Liver (tissue), 8 donors: ENCODE measurements at regions not wholly inside any gene's neighbourhood (a gene's known extent, or its start where the extent isn't known, plus 50 kb on each side); places are given as distances from the start of the nearest gene placed in this dataset.

ENCODE experiments used
- DNase-seq: peaks from one replicate; pipeline ENCODE4 v3.0.0-alpha.2; 2017; ENCODE audit warnings: low spot score
- H3K27ac ChIP-seq, 2 donors: one replicate each; pipeline ENCODE4 v1.7.0; 2013; ENCODE audit warnings: inconsistent platforms in 2 of 2, low read length in 2 of 2, control low read depth in 1 of 2, low read depth in 1 of 2, mild to moderate bottlenecking in 1 of 2
- H3K27me3 ChIP-seq, 4 donors: one replicate each; pipeline versions ENCODE4 v1.6.1 to v1.7.0; 2013; ENCODE audit warnings: low read length in 3 of 4, inconsistent platforms in 1 of 4, mild to moderate bottlenecking in 1 of 4, moderate library complexity in 1 of 4; ENCODE audit not compliant: control insufficient read depth in 4 of 4, insufficient read depth in 4 of 4
- H3K36me3 ChIP-seq, 4 donors: one replicate each; pipeline versions ENCODE4 v1.6.1 to v1.7.0; 2013; ENCODE audit warnings: low read length in 3 of 4, mild to moderate bottlenecking in 3 of 4, low read depth in 1 of 4, moderate library complexity in 1 of 4; ENCODE audit not compliant: control insufficient read depth in 4 of 4, insufficient read depth in 3 of 4
- H3K4me1 ChIP-seq, 4 donors: one replicate each; pipeline versions ENCODE4 v1.6.1 to v1.7.0; 2013; ENCODE audit warnings: low read length in 3 of 4, mild to moderate bottlenecking in 3 of 4, moderate library complexity in 1 of 4; ENCODE audit not compliant: control insufficient read depth in 4 of 4, insufficient read depth in 4 of 4
- H3K4me3 ChIP-seq, 3 donors: one replicate each; pipeline versions ENCODE4 v1.6.1 to v1.7.0; 2013; ENCODE audit warnings: low read length in 3 of 3, control low read depth in 1 of 3, low read depth in 1 of 3, mild to moderate bottlenecking in 1 of 3
- H3K9ac ChIP-seq, 2 donors: one replicate each; pipeline ENCODE4 v1.7.0; 2013; ENCODE audit warnings: low read length in 2 of 2, mild to moderate bottlenecking in 2 of 2, moderate library complexity in 2 of 2, control low read depth in 1 of 2, low read depth in 1 of 2
- H3K9me3 ChIP-seq, 4 donors: one replicate each; pipeline versions ENCODE4 v1.6.1 to v1.7.0; 2013; ENCODE audit warnings: low read length in 3 of 4; ENCODE audit not compliant: control insufficient read depth in 4 of 4
- CTCF ChIP-seq: fragments of 150-350 bp; IDR thresholded peaks from 2 replicates; pipeline ENCODE4 v1.5.1; 2017; ENCODE audit warnings: improper control_type of control experiment, low read depth, low read length; ENCODE audit not compliant: missing input control
- FOXA1 ChIP-seq: IDR thresholded peaks from 2 replicates; pipeline ENCODE4 v1.6.1; 2016; ENCODE audit warnings: antibody characterized with exemption
- FOXA2 ChIP-seq: IDR thresholded peaks from 2 replicates; pipeline ENCODE4 v1.6.1; 2016; ENCODE audit warnings: antibody characterized with exemption
- HNF4G ChIP-seq: IDR thresholded peaks from 2 replicates; pipeline ENCODE4 v1.6.1; 2016; ENCODE audit warnings: antibody characterized with exemption
- JUND ChIP-seq, 2 donors: IDR thresholded peaks; 2 replicates each; pipeline ENCODE4 v1.6.1; 2016; ENCODE audit warnings: antibody characterized with exemption in 2 of 2
- MAX ChIP-seq: IDR thresholded peaks from 2 replicates; pipeline ENCODE4 v1.6.1; 2016; ENCODE audit warnings: antibody characterized with exemption
- NR2F2 ChIP-seq: IDR thresholded peaks from 2 replicates; pipeline ENCODE4 v1.6.1; 2016; ENCODE audit warnings: antibody characterized with exemption
- REST ChIP-seq: IDR thresholded peaks from 2 replicates; pipeline ENCODE4 v1.6.1; 2016; ENCODE audit warnings: antibody characterized with exemption, mild to moderate bottlenecking
- RXRA ChIP-seq, 2 donors: IDR thresholded peaks; 2 replicates each; pipeline ENCODE4 v1.6.1; 2017 to 2018; ENCODE audit warnings: antibody characterized with exemption in 2 of 2, mild to moderate bottlenecking in 1 of 2
- TAF1 ChIP-seq: conservative IDR thresholded peaks from 2 replicates; pipeline ENCODE4 v1.6.1; 2016; ENCODE audit warnings: antibody characterized with exemption, mild to moderate bottlenecking
- ZBTB33 ChIP-seq: IDR thresholded peaks from 2 replicates; pipeline ENCODE4 v1.6.1; 2016; ENCODE audit warnings: antibody characterized with exemption
- WGBS: extraction: QIAGEN DNeasy Blood & Tissue Kit; methylation state at CpG from one replicate; pipeline ENCODE4 v1.1.7; 2013; 5-methylcytosine and 5-hydroxymethylcytosine counted together
- donor health status: healthy.
- donor health status: healthy.
- donor health status: healthy.
- donor health status: healthy.
- donor health status: healthy.

- Histone ChIP-seq H3K4me3 (no peak overlapping the region), H3K36me3 (no peaks in the 10 kb centered on the region), H3K27ac (no peak overlapping the region), H3K9ac (no peak overlapping the region), H3K9me3 (no peaks in the 10 kb centered on the region), H3K4me1 (no peaks in the 10 kb centered on the region), H3K27me3 (no peaks in the 10 kb centered on the region)
- 24% methylated on average over 1 of the region's 1 CpG for WGBS
- TF ChIP-seq RXRA (IDR thresholded peaks at IDR 0.05): no peak
- no peak for TF ChIP-seq NR2F2
- no peak for TF ChIP-seq REST
- TF ChIP-seq TAF1: no peak
- TF ChIP-seq ZBTB33: no peak
- no peak for DNase-seq
Observed at GRCh38 chr5:27311544-27311943, 273.2 kb upstream of the CDH9 start.

GRCh38 chr5:27308153-27308552, 269.8 kb upstream of the CDH9 start:
- TF ChIP-seq REST: no peak
- no peak for DNase-seq
- no peaks in the 10 kb centered on the region for H3K4me1 ChIP-seq
- no peaks in the 10 kb centered on the region for H3K27me3 ChIP-seq
- H3K36me3 ChIP-seq: no peaks in the 10 kb centered on the region
- no peaks in the 10 kb centered on the region for H3K9me3 ChIP-seq
- no peak overlapping the region for H3K27ac ChIP-seq
- no peak overlapping the region for H3K4me3 ChIP-seq
- 75% methylated on average over 4 of the region's 4 CpGs for WGBS
- H3K9ac ChIP-seq: no peak overlapping the region

- WGBS: 70% methylated on average over 1 of the region's 1 CpG
- H3K4me1 ChIP-seq: no peaks in the 10 kb centered on the region
- H3K4me3 ChIP-seq: no peak overlapping the region
- no peaks in the 10 kb centered on the region for H3K27me3 ChIP-seq
- no peak for DNase-seq
- no peak for TF ChIP-seq HNF4G
- TF ChIP-seq ZBTB33: no peak
- TF ChIP-seq MAX: no peak
- no peak for TF ChIP-seq FOXA2
- TF ChIP-seq JUND (IDR thresholded peaks at IDR 0.05): no peak
- no peak for TF ChIP-seq FOXA1
- TF ChIP-seq CTCF: no peak
- peaks cover 0 to 4% (median 0%) of the 10 kb centered on the region in 4 donors for H3K9me3 ChIP-seq
- H3K9ac ChIP-seq: no peak overlapping the region
- H3K27ac ChIP-seq: no peak overlapping the region
- no peaks in the 10 kb centered on the region for H3K36me3 ChIP-seq
Observed at GRCh38 chr5:27290172-27290571, 251.8 kb upstream of the CDH9 start.
